ENCODE measurements at regions not wholly inside any gene's neighbourhood (a gene's known extent, or its start where the extent isn't known, plus 50 kb on each side); places are given as distances from the start of the nearest gene placed in this dataset.
"Not testable (repeated sequence)": the region's sequence is repeated elsewhere in the genome, so short reads cannot be mapped to it uniquely, and the experiment has no call there.

DNA sequence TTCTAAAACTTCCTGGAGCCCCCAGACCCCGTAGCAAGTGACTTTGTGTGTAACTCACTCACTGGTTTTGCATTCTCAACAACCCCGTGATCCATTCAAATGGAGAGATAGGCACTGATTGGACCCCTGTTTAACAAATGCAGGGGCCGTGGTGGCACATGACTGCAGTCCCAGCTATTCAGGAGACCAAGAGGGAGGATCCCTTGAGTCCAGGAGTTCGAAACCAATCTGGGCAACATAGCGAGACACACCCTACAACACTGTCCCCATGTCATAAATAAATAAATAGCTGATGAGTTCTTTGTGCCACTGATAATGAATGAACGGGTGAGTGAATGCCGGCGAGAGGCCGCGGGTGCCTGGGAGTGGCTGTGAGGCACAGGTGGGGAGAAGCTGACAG lies 59.4 kb upstream of the PAX7 start:
- no peak for FAIRE-seq
- TF ChIP-seq, protein P1, sequence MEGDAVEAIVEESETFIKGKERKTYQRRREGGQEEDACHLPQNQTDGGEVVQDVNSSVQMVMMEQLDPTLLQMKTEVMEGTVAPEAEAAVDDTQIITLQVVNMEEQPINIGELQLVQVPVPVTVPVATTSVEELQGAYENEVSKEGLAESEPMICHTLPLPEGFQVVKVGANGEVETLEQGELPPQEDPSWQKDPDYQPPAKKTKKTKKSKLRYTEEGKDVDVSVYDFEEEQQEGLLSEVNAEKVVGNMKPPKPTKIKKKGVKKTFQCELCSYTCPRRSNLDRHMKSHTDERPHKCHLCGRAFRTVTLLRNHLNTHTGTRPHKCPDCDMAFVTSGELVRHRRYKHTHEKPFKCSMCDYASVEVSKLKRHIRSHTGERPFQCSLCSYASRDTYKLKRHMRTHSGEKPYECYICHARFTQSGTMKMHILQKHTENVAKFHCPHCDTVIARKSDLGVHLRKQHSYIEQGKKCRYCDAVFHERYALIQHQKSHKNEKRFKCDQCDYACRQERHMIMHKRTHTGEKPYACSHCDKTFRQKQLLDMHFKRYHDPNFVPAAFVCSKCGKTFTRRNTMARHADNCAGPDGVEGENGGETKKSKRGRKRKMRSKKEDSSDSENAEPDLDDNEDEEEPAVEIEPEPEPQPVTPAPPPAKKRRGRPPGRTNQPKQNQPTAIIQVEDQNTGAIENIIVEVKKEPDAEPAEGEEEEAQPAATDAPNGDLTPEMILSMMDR (IDR thresholded peaks at IDR 0.05; ENCODE audit: insufficient read depth, missing control alignments), result no peak
- no peak for DNase-seq (ENCODE audit: insufficient read length, low spot score)

GRCh38 chr1:18572022-18572880 lies 58.4 kb upstream of the PAX7 start:
- DNase-seq (ENCODE audit: insufficient read length, low spot score) (no peak), FAIRE-seq (no peak)

DNA sequence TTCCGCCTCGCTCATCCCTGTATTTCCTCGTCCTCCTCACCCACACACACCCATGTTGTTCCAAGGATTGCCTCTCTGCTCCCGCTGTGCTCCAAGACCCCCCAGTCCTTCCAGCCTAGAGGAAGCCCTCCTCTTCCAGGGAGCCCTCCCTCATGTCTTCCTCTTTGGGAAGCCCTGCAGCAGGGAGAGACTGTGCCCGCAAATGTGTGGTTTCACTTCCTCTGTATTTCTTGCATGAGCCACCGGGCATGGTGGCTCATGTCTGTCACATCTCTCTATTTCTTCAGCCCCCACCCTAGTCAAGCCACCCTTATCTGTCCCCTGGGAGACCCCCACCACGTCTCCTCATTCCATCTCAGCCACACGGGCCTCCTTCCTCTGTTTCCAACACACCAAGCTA lies 57.5 kb upstream of the PAX7 start:
- TF ChIP-seq, protein P1 (IDR thresholded peaks at IDR 0.05; ENCODE audit: insufficient read depth, missing control alignments), result no peak
- DNase-seq (ENCODE audit: insufficient read length, low spot score), result no peak
- FAIRE-seq, result no peak

More at GRCh38 chr1:18572022-18572880, 58.4 kb upstream of the PAX7 start:
- TF ChIP-seq, protein P1 (IDR thresholded peaks at IDR 0.05; ENCODE audit: insufficient read depth, missing control alignments), result no peak

DNA sequence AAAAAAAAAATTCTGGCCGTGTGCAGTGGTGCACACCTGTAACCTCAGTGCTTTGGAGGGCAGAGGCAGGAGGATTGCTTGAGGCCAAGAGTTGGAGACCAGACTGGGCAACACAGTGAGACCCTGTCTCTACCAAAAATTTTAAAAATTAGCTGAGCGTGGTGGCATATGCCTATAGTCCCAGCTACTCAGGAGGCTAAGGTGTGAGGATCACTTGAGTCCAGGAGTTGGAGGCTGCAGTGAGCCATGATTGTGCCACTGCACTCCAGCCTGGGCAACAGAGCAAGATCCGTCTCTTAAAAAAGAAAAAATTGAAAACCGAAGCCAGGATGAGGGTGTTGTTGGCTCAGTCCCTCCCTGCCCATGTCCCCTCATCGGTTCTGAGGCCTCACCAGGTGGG lies 55.9 kb upstream of the PAX7 start:
- no peak for FAIRE-seq
- TF ChIP-seq, protein P1 (IDR thresholded peaks at IDR 0.05; ENCODE audit: insufficient read depth, missing control alignments), result no peak
- no peak for DNase-seq (ENCODE audit: insufficient read length, low spot score)

DNA sequence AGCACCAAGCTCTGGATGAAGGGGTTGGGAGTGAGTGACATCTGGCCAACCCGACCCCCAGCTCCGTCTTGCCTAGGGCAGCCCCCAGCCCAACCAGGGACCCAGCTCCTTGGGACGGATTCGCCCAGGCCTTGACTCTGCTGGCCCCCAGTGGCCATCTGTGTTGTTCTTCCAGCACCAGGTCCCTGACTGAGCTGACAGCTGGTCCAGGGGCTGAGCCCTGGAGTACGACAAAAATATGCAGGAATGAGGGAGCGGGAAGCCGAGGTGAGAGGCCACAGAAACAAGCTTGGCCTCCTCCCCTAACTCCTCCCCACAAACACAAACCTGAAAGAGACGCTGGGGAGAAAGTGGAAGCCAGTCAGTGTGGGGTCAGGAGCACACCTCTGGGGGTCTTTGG lies 55.0 kb upstream of the PAX7 start:
- TF ChIP-seq, protein P1 (IDR thresholded peaks at IDR 0.05; ENCODE audit: insufficient read depth, missing control alignments), result peak; percentile 60
- DNase-seq (ENCODE audit: insufficient read length, low spot score) (peak; percentile 59), FAIRE-seq (no peak)

DNA sequence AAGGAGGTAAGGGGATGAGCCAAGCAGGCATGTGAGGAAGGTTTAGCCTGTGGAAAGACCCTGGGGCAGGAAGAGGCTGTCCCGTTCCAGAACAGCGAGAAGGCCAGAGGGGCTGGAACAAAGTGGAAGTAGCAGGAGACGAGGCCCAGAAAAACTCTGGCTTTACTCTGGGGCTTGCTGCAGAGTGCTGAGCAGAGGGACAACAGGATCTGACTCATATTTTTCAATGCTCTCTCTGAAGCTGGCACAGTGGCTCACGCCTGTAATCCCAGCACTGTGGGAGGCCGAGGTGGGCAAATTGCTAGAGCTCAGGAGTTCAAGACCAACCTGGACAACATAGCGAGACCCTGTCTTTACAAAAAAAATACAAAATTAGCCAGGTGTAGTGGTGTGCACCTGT lies 52.4 kb upstream of the PAX7 start:
- DNase-seq (ENCODE audit: insufficient read length, low spot score), result no peak

GRCh38 chr1:18579267-18579666 lies 51.4 kb upstream of the PAX7 start:
- DNase-seq (ENCODE audit: insufficient read length, low spot score); FAIRE-seq: not testable (repeated sequence)

More for the DNA sequence above, 52.4 kb upstream of the PAX7 start:
- TF ChIP-seq, protein P1 (IDR thresholded peaks at IDR 0.05; ENCODE audit: insufficient read depth, missing control alignments), result no peak
- FAIRE-seq, result no peak

Measured in D721Med (cell line).